HEK293 (cell line): ENCODE measurements at regions not wholly inside any gene's neighbourhood (a gene's known extent, or its start where the extent isn't known, plus 50 kb on each side); places are given as distances from the start of the nearest gene placed in this dataset.

Source experiments
- ELK4 ChIP-seq: IDR thresholded peaks from 2 replicates; pipeline ENCODE4 v1.6.1; 2011; ENCODE audit warnings: mild to moderate bottlenecking, low read depth, low read length, borderline replicate concordance
- PRDM1 ChIP-seq: fragments of 450-650 bp; formaldehyde crosslinking; IDR thresholded peaks from 2 replicates; pipeline ENCODE4; 2016; ENCODE audit warnings: missing biosample characterization, missing genetic modification characterization
- PRDM4 ChIP-seq: fragments of 450-650 bp; formaldehyde crosslinking; IDR thresholded peaks from 2 replicates; pipeline ENCODE4 v1.5.1; 2017; ENCODE audit warnings: missing biosample characterization, missing genetic modification characterization
- SALL2 ChIP-seq: fragments of 450-650 bp; formaldehyde crosslinking; IDR thresholded peaks from 2 replicates; pipeline ENCODE4 v1.5.0; 2017; ENCODE audit warnings: missing biosample characterization, mild to moderate bottlenecking, missing genetic modification characterization, borderline replicate concordance
- ZFP41 ChIP-seq: fragments of 450-650 bp; formaldehyde crosslinking; IDR thresholded peaks from 2 replicates; pipeline ENCODE4 v1.5.1; 2016; ENCODE audit warnings: missing biosample characterization, missing genetic modification characterization, borderline replicate concordance
- ZFP69B ChIP-seq: fragments of 450-650 bp; formaldehyde crosslinking; IDR thresholded peaks from 2 replicates; pipeline ENCODE4 v1.5.1; 2016; ENCODE audit warnings: missing biosample characterization, missing genetic modification characterization
- ZNF184 ChIP-seq: fragments of 450-650 bp; IDR thresholded peaks from 2 replicates; pipeline ENCODE4 v1.5.1; 2018; ENCODE audit warnings: missing biosample characterization, mild to moderate bottlenecking, missing genetic modification characterization
- TF ChIP-seq, protein P1 (sequence below): fragments of 450-650 bp; formaldehyde crosslinking; IDR thresholded peaks from 2 replicates; pipeline ENCODE4 v1.5.1; 2016; ENCODE audit warnings: missing biosample characterization, missing genetic modification characterization
- TF ChIP-seq, protein P2 (sequence below): fragments of 450-650 bp; formaldehyde crosslinking; IDR thresholded peaks from 2 replicates; pipeline ENCODE4 v1.5.1; 2016; ENCODE audit warnings: missing biosample characterization, missing genetic modification characterization
- TF ChIP-seq, protein P3 (sequence below): fragments of 450-650 bp; formaldehyde crosslinking; IDR thresholded peaks from 2 replicates; pipeline ENCODE4 v1.5.1; 2016; ENCODE audit warnings: missing biosample characterization, missing genetic modification characterization
- TF ChIP-seq, protein P4 (sequence below): fragments of 450-650 bp; formaldehyde crosslinking; IDR thresholded peaks from 2 replicates; pipeline ENCODE4 v1.5.1; 2016; ENCODE audit warnings: missing biosample characterization, missing genetic modification characterization

- TF ChIP-seq ZFP41 (tag by site-specific recombination), result no peak
- TF ChIP-seq, protein P1, sequence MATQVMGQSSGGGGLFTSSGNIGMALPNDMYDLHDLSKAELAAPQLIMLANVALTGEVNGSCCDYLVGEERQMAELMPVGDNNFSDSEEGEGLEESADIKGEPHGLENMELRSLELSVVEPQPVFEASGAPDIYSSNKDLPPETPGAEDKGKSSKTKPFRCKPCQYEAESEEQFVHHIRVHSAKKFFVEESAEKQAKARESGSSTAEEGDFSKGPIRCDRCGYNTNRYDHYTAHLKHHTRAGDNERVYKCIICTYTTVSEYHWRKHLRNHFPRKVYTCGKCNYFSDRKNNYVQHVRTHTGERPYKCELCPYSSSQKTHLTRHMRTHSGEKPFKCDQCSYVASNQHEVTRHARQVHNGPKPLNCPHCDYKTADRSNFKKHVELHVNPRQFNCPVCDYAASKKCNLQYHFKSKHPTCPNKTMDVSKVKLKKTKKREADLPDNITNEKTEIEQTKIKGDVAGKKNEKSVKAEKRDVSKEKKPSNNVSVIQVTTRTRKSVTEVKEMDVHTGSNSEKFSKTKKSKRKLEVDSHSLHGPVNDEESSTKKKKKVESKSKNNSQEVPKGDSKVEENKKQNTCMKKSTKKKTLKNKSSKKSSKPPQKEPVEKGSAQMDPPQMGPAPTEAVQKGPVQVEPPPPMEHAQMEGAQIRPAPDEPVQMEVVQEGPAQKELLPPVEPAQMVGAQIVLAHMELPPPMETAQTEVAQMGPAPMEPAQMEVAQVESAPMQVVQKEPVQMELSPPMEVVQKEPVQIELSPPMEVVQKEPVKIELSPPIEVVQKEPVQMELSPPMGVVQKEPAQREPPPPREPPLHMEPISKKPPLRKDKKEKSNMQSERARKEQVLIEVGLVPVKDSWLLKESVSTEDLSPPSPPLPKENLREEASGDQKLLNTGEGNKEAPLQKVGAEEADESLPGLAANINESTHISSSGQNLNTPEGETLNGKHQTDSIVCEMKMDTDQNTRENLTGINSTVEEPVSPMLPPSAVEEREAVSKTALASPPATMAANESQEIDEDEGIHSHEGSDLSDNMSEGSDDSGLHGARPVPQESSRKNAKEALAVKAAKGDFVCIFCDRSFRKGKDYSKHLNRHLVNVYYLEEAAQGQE (tag by site-specific recombination), result no peak
- no peak for TF ChIP-seq SALL2
- TF ChIP-seq, protein P2, sequence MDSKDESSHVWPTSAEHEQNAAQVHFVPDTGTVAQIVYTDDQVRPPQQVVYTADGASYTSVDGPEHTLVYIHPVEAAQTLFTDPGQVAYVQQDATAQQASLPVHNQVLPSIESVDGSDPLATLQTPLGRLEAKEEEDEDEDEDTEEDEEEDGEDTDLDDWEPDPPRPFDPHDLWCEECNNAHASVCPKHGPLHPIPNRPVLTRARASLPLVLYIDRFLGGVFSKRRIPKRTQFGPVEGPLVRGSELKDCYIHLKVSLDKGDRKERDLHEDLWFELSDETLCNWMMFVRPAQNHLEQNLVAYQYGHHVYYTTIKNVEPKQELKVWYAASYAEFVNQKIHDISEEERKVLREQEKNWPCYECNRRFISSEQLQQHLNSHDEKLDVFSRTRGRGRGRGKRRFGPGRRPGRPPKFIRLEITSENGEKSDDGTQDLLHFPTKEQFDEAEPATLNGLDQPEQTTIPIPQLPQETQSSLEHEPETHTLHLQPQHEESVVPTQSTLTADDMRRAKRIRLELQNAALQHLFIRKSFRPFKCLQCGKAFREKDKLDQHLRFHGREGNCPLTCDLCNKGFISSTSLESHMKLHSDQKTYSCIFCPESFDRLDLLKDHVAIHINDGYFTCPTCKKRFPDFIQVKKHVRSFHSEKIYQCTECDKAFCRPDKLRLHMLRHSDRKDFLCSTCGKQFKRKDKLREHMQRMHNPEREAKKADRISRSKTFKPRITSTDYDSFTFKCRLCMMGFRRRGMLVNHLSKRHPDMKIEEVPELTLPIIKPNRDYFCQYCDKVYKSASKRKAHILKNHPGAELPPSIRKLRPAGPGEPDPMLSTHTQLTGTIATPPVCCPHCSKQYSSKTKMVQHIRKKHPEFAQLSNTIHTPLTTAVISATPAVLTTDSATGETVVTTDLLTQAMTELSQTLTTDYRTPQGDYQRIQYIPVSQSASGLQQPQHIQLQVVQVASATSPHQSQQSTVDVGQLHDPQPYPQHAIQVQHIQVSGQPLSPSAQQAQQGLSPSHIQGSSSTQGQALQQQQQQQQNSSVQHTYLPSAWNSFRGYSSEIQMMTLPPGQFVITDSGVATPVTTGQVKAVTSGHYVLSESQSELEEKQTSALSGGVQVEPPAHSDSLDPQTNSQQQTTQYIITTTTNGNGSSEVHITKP, result no peak
- TF ChIP-seq, protein P3, sequence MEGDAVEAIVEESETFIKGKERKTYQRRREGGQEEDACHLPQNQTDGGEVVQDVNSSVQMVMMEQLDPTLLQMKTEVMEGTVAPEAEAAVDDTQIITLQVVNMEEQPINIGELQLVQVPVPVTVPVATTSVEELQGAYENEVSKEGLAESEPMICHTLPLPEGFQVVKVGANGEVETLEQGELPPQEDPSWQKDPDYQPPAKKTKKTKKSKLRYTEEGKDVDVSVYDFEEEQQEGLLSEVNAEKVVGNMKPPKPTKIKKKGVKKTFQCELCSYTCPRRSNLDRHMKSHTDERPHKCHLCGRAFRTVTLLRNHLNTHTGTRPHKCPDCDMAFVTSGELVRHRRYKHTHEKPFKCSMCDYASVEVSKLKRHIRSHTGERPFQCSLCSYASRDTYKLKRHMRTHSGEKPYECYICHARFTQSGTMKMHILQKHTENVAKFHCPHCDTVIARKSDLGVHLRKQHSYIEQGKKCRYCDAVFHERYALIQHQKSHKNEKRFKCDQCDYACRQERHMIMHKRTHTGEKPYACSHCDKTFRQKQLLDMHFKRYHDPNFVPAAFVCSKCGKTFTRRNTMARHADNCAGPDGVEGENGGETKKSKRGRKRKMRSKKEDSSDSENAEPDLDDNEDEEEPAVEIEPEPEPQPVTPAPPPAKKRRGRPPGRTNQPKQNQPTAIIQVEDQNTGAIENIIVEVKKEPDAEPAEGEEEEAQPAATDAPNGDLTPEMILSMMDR (tag by site-specific recombination), result no peak
- TF ChIP-seq PRDM4 (tag by site-specific recombination), result no peak
- TF ChIP-seq, protein P4, sequence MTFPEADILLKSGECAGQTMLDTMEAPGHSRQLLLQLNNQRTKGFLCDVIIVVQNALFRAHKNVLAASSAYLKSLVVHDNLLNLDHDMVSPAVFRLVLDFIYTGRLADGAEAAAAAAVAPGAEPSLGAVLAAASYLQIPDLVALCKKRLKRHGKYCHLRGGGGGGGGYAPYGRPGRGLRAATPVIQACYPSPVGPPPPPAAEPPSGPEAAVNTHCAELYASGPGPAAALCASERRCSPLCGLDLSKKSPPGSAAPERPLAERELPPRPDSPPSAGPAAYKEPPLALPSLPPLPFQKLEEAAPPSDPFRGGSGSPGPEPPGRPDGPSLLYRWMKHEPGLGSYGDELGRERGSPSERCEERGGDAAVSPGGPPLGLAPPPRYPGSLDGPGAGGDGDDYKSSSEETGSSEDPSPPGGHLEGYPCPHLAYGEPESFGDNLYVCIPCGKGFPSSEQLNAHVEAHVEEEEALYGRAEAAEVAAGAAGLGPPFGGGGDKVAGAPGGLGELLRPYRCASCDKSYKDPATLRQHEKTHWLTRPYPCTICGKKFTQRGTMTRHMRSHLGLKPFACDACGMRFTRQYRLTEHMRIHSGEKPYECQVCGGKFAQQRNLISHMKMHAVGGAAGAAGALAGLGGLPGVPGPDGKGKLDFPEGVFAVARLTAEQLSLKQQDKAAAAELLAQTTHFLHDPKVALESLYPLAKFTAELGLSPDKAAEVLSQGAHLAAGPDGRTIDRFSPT, result no peak
- no peak for TF ChIP-seq PRDM1 (tag by site-specific recombination)
- TF ChIP-seq ZNF184, result no peak
- no peak for TF ChIP-seq ZFP69B (tag by site-specific recombination)
- no peak for TF ChIP-seq ELK4
Measured at GRCh38 chr4:72209600-72209999, 177.8 kb downstream of the NPFFR2 start.
